ENCODE measurements at regions not wholly inside any gene's neighbourhood (a gene's known extent, or its start where the extent isn't known, plus 50 kb on each side); places are given as distances from the start of the nearest gene placed in this dataset.

DNA sequence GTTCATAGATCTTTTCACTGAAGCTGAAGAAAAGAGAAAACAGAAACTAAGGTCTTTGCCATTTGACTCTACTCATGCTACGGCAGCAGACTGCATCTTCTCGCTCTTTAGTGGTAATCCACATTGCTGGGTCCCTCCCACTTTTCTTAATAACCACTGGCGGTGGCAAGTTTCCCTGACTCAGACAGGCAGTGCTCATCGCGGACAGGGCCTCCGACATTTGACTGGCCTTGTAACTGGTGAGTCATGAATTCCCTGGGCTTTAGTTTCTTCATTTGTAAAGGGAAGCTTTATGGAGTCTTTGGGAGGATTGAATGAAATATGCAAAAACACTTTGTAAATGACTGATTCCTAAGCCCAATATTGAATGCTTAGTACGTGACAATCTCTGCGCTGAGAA is 238.2 kb upstream of the RBBP8 start:
- no peaks in the 10 kb centered on the region for H3K27me3 Mint-ChIP-seq (ENCODE audit: low read depth)
- peaks cover 5% of the 10 kb centered on the region for H3K36me3 Mint-ChIP-seq
- peaks cover 3% of the 10 kb centered on the region for H3K9me3 Mint-ChIP-seq
- peak overlapping the region; percentile 83 for H3K27ac Mint-ChIP-seq
- DNase-seq (ENCODE audit: low spot score in 2 of 2, unreplicated experiment in 2 of 2) = no peak
- H3K4me1 Mint-ChIP-seq = peaks cover 48% of the 10 kb centered on the region
- TF ChIP-seq, protein P1, sequence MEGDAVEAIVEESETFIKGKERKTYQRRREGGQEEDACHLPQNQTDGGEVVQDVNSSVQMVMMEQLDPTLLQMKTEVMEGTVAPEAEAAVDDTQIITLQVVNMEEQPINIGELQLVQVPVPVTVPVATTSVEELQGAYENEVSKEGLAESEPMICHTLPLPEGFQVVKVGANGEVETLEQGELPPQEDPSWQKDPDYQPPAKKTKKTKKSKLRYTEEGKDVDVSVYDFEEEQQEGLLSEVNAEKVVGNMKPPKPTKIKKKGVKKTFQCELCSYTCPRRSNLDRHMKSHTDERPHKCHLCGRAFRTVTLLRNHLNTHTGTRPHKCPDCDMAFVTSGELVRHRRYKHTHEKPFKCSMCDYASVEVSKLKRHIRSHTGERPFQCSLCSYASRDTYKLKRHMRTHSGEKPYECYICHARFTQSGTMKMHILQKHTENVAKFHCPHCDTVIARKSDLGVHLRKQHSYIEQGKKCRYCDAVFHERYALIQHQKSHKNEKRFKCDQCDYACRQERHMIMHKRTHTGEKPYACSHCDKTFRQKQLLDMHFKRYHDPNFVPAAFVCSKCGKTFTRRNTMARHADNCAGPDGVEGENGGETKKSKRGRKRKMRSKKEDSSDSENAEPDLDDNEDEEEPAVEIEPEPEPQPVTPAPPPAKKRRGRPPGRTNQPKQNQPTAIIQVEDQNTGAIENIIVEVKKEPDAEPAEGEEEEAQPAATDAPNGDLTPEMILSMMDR (IDR thresholded peaks at IDR 0.05; ENCODE audit: unreplicated experiment) = no peak
- H3K4me3 Mint-ChIP-seq = peak overlapping the region; percentile 57

DNA sequence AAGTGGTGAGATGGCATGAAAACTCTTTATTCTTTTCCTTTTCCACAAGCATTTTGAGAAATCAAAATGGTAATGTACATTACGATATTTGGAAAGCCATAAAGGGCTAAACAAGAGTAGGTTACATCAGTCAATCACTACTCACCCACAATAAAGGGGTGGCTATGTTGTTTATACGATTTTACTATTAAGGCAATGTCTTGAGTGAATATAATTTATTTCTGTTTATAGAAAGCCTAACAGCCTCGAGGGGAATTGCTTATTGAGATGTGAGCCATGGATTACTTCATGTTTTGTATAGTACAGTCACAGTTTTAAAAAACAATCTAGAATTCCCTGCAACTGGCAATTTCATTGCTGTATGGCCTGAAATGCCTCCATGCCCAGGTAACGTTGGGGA is 237.5 kb upstream of the RBBP8 start:
- Mint-ChIP-seq H3K4me1 (peaks cover 53% of the 10 kb centered on the region), H3K36me3 (peaks cover 7% of the 10 kb centered on the region), H3K4me3 (peak overlapping the region; percentile 57), H3K9me3 (peaks cover 6% of the 10 kb centered on the region), H3K27me3 (ENCODE audit: low read depth) (no peaks in the 10 kb centered on the region), H3K27ac (peak overlapping the region; percentile 83)
- DNase-seq (ENCODE audit: low spot score in 2 of 2, unreplicated experiment in 2 of 2) = no peak
- TF ChIP-seq, protein P1 (IDR thresholded peaks at IDR 0.05; ENCODE audit: unreplicated experiment) = no peak

DNA sequence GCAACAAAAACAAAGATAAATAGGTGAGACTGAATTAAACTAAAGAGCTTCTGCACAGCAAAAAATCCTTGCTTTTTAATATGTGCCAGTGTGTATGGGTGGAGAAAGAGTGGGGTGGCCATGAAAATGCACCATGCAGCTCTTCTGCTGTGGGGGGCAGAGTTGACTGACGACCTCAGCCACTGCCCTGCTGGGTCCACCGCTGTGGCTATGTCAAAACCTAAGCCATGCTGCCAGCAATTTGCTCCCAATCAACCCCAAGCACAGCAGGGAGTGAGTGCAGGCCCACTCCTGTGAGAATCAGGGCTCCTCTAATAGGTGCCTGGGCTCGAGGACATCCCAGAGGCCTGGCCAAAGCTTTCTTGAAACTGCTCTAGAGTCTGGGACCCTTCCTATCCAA is 235.6 kb upstream of the RBBP8 start:
- Mint-ChIP-seq H3K27ac (no peak overlapping the region), H3K27me3 (ENCODE audit: low read depth) (no peaks in the 10 kb centered on the region), H3K4me1 (peaks cover 55% of the 10 kb centered on the region), H3K9me3 (peaks cover 6% of the 10 kb centered on the region), H3K36me3 (peaks cover 7% of the 10 kb centered on the region), H3K4me3 (no peak overlapping the region)
- DNase-seq (ENCODE audit: low spot score in 2 of 2, unreplicated experiment in 2 of 2) = no peak
- TF ChIP-seq, protein P1 (IDR thresholded peaks at IDR 0.05; ENCODE audit: unreplicated experiment) = no peak

DNA sequence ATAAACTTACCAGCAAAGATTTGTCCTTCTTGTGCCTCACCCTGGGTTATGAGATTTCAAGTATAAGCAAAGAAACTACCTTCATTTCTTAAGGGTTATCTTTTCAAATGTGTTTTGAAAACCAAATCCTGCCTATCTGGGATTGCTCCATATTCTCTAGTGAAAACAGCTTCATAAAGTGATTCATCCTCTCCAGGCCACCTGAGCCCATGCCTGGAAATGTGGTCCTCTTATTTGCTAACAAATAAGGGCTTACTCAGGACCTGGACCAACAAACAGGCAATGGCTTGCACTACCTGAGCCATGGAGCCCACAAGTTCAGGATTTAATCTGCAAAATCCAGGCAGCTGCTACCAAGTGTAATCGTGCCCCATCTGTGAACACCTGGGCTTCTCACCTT is 234.4 kb upstream of the RBBP8 start:
- Mint-ChIP-seq H3K4me1 (peaks cover 56% of the 10 kb centered on the region), H3K27me3 (ENCODE audit: low read depth) (no peaks in the 10 kb centered on the region), H3K27ac (no peak overlapping the region), H3K36me3 (peaks cover 7% of the 10 kb centered on the region), H3K4me3 (no peak overlapping the region), H3K9me3 (peaks cover 6% of the 10 kb centered on the region)
- no peak for DNase-seq (ENCODE audit: low spot score in 2 of 2, unreplicated experiment in 2 of 2)
- TF ChIP-seq, protein P1 (IDR thresholded peaks at IDR 0.05; ENCODE audit: unreplicated experiment) = no peak

DNA sequence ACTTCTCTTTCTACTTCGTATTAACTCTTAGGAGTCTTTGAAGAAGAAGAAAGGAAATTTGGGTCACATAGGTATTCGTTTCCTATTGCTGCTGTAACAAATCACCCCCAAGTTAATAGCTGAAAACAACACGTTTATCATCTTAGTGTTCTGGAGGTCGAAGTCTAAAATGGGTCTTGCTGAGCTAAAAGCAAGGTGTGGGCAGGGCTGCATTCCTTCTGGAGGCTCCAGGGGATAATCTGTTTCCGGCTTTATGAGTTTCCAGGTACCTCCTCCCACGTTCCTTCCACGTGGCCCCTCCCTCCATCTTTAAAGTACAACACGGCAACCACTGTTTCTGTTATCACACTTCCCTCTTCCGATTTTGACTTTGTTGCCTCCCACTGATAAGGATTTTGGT is 233.5 kb upstream of the RBBP8 start:
- Mint-ChIP-seq H3K36me3 (peaks cover 7% of the 10 kb centered on the region), H3K27me3 (ENCODE audit: low read depth) (no peaks in the 10 kb centered on the region), H3K9me3 (peaks cover 6% of the 10 kb centered on the region), H3K27ac (peak overlapping the region; percentile 62), H3K4me3 (no peak overlapping the region), H3K4me1 (peaks cover 57% of the 10 kb centered on the region)
- TF ChIP-seq, protein P1 (IDR thresholded peaks at IDR 0.05; ENCODE audit: unreplicated experiment) = no peak
- DNase-seq (ENCODE audit: low spot score in 2 of 2, unreplicated experiment in 2 of 2) = no peak

DNA sequence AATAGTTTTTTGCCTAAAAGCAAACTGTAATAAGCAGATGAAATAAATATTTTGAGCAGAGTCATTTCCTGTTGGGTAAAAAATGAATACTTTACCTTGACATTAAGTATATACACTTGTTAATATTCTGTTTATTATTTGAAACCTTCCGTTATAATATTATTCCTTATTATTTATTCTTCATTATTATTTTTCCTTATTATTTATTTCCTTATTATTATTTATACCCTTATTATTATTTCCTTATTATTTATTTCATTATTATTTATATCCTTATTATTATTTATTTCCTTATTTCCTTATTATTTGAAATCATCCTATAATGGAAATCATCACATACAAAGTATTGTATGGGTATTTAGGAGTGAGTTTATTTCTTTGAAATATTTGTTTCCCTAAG is 232.2 kb upstream of the RBBP8 start:
- Mint-ChIP-seq H3K36me3 (peaks cover 7% of the 10 kb centered on the region), H3K4me3 (no peak overlapping the region), H3K9me3 (peaks cover 8% of the 10 kb centered on the region), H3K27me3 (ENCODE audit: low read depth) (no peaks in the 10 kb centered on the region), H3K4me1 (peaks cover 45% of the 10 kb centered on the region), H3K27ac (peak overlapping the region; percentile 48)
- TF ChIP-seq, protein P1 (IDR thresholded peaks at IDR 0.05; ENCODE audit: unreplicated experiment) = no peak
- no peak for DNase-seq (ENCODE audit: low spot score in 2 of 2, unreplicated experiment in 2 of 2)
